NCI-H2196 treated with DMSO at 0.1 percent for 48 hours (cell line): ENCODE measurements at regions not wholly inside any gene's neighbourhood (a gene's known extent, or its start where the extent isn't known, plus 50 kb on each side); places are given as distances from the start of the nearest gene placed in this dataset.

Experiments
- DNase-seq: peaks from one replicate; lab custom pipeline; 2025; ENCODE audit not compliant: unreplicated experiment; lab: John Stamatoyannopoulos, UW

- DNase-seq: no peak
Observed at GRCh38 chr12:84807249-84807648, 105.3 kb downstream of the SLC6A15 start.

DNA sequence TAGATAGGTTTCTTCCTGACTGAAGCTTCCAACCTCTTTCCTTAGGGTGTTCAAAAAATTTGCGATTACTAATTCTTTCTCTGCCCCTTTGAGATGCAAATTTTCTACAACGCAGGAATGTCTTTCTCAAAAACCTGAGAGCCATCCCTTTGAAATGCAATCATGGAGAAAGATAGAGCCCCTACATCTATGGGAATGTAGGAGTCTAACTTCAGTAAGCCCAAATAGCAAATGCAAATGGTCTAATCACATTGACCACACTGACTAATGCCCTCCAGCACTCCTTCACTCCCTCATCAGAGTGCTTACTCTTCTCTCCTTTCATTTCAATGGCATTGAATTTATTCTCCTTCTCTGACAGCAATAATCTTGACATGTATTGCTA lies 107.1 kb downstream of the SLC6A15 start:
- no peak for DNase-seq

- DNase-seq: no peak
Observed at GRCh38 chr12:84804691-84805473, 107.7 kb downstream of the SLC6A15 start.

DNA sequence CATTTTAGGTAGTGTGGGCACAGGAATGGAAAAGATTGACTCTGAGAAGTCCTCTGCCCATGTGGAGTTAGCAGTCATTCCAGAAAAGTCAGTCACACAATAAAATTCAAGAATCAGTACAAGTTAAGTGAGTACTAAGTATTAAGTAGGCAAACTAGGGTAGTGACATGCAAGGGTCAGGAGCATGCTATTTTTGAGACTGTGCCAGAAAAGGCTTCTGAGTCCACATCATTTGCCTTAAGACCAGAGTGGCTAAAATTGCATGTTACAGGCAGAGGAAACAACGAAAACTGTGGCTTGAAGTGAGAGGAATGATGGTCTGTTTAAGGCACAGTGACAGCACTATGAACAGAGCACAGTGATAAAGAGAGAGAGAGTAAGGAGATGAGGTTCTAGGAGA lies 108.9 kb downstream of the SLC6A15 start:
- DNase-seq: no peak

- DNase-seq: no peak
Observed at GRCh38 chr12:84802161-84802560, 110.4 kb downstream of the SLC6A15 start.

- no peak for DNase-seq
Observed at GRCh38 chr12:84793558-84794367, 118.8 kb downstream of the SLC6A15 start.

GRCh38 chr12:84791444-84791843 lies 121.2 kb downstream of the SLC6A15 start:
- DNase-seq: no peak

DNA sequence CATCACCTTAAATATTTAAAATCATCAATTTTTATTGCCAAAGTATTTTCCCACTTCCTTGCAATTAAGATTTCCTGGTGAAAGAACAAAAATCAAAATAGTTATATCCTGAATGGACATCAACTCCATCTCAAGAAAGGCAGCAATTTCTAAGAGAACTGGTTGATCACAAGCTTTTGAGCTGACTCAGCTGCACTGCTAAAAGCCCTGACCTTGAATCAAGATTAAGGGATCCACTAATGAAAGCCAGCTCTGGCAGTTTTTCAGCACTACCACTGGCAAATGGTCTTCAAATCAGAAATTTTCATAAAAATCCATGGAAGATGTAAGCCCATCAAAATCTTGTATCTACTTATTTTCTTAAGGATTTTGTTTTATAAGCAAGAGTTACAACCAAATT lies 123.4 kb downstream of the SLC6A15 start:
- no peak for DNase-seq

- DNase-seq: no peak
Observed at GRCh38 chr12:84787253-84787652, 125.3 kb downstream of the SLC6A15 start.

DNA sequence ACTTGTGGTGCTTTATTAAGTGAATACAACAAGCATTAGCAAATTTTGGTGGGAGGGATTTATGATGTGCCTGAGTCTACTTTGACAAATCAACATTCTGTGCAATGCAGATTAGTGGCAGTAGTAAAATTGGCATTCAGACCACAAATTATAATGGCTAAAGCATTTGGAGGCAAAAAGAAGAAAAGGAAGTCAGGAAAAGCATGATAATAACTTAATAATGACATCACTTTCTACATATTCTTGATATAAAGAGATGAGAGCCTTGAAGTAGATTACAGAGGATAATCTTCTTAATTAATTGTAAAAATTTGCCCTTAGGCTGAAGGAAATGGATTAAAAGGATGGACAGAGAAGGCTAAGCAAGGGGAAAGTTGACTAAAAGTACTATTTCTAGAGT lies 126.0 kb downstream of the SLC6A15 start:
- DNase-seq: no peak

DNA sequence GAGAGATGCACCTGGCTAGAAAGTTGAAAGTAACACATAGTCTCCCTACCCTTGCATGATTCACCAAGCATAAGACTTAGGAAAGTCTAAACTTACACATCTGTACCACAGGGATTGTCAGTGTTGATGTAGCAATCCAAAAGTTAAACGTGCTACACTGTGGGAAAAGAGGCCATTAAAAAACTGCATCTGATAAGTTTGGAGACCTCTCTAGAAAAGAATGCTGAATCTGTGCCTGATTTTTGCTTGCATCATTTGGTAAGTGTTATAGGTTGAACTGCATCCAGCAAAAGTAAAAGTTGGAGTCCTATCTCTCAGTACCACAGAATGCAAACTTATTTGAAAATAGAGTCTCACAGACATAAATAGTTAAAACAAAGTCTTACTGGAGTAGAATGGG lies 126.6 kb downstream of the SLC6A15 start:
- no peak for DNase-seq

- DNase-seq: no peak
Observed at GRCh38 chr12:84785281-84785680, 127.3 kb downstream of the SLC6A15 start.

- DNase-seq: no peak
Observed at GRCh38 chr12:84779169-84779568, 133.4 kb downstream of the SLC6A15 start.

- no peak for DNase-seq
Observed at GRCh38 chr12:84772281-84772680, 140.3 kb downstream of the SLC6A15 start.

DNA sequence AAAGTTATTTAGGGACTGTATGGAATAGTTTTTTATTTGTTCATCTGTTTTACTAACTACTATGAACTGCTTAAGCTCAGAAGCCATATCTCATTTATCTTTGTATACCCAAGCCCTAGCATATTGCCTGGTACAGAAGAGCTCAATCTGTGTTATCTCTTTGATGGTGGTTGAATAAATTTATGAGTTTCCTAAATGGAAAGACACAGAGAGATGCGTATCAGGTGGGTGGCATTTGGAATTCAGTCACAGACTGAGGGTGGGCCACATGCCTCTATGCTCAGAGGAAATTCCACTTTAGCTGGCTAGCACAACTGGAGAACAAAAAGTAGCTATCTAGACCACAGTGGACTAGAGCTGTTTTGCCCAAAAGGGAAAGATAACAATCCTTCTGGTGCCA lies 145.5 kb downstream of the SLC6A15 start:
- no peak for DNase-seq

GRCh38 chr12:84766375-84766774 lies 146.2 kb downstream of the SLC6A15 start:
- DNase-seq: no peak

DNA sequence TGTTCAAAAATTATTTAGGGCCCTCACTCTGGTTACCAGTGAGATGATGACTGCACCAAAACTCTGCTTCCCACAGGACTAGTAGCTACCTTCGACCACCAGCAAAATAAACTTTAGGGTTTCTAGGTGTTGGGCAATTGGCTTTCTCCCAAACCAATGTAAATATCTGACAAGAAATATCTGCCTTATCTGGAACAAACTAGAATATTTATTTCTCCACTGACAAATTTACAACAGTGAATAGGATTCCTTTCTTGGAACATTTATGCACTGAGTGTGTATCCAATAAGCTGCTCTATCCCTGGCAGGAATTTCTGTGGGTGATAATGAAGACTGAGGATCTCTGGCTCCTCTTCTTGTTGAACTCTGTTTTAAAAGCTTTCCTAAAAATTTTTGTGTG lies 148.6 kb downstream of the SLC6A15 start:
- no peak for DNase-seq

- no peak for DNase-seq
Observed at GRCh38 chr12:84763107-84763506, 149.5 kb downstream of the SLC6A15 start.

GRCh38 chr12:84760091-84760865 lies 152.3 kb downstream of the SLC6A15 start:
- DNase-seq: no peak

DNA sequence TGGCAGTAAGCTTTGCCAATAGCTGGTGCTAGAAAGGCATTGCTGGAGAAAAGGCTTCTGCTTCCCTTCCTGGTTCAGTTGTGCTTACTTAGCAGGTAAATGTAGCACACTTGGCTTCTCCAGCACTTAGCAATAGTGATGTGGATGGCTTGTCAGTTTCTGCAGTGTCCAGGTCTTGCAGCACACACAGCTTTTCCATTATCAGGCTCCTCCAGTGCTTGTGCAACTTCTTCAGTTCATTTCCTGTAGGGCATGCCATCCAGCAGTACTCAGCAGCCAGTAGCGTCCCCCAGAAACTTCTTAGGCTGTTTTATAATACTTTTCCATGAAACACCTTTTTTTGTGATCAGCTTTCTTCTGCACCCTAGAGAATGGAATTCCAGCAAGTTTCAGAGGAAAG lies 154.6 kb downstream of the SLC6A15 start:
- DNase-seq: no peak

- no peak for DNase-seq
Observed at GRCh38 chr12:84756961-84757360, 155.6 kb downstream of the SLC6A15 start.

DNA sequence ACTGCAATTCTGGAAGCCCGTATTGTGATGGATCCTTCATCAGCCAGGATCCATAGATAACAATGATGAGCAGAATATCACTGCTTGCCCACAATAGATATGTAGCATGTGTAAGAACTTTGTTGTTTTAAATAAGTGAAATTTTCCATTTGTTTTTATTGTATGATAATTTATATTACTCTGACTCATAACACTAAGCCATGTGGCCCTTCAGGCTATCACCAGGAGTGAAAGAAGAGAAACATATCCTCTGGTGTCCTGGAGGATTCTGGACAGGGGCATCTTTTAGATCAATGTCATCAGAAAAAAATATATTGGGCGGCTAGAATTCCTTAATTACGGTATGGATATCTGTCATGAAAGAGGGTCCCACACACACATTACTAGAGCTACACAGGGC lies 167.5 kb downstream of the SLC6A15 start:
- DNase-seq: no peak
